NB4 (cell line): ENCODE measurements at regions not wholly inside any gene's neighbourhood (a gene's known extent, or its start where the extent isn't known, plus 50 kb on each side); places are given as distances from the start of the nearest gene placed in this dataset.

Experiments
- CTCF ChIP-seq: IDR thresholded peaks from one replicate; pipeline ENCODE4 v1.5.1; 2012; ENCODE audit warnings: low read depth, low read length
- POLR2A ChIP-seq: IDR thresholded peaks from 2 replicates; pipeline ENCODE4 v1.6.1; 2011; ENCODE audit warnings: mild to moderate bottlenecking; ENCODE audit not compliant: insufficient read length; ENCODE audit errors: extremely low read depth

- TF ChIP-seq POLR2A (no peak), CTCF (no peak)
These were observed 166.8 kb upstream of the LRRN1 start for GRCh38 chr3:3632449-3632848.
